ENCODE measurements at regions not wholly inside any gene's neighbourhood (a gene's known extent, or its start where the extent isn't known, plus 50 kb on each side); places are given as distances from the start of the nearest gene placed in this dataset.

DNA sequence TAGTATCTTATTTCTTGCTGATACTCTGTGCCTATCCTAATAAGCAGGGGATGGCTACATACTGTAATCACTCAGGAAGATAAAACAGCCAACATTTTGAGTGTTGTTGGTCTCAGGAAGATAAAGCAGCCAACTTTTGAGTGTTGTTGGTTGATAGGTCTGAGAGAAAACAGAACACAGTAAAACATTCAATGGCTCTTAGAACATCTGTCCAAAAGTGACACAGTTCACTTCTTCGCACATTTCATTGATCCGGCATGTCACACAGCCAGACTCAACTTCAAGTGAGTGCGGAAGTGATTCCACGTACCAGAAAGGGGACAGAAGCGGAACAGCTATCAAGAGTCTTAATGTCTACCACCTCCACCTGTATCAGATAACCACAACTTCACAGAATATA, 87.3 kb upstream of the DMD start:
- Mint-ChIP-seq H3K4me1 (no peaks in the 10 kb centered on the region), H3K4me3 (no peak overlapping the region), H3K36me3 (ENCODE audit: low read depth) (no peaks in the 10 kb centered on the region), H3K27me3 (no peaks in the 10 kb centered on the region), H3K27ac (no peak overlapping the region), H3K9me3 (no peaks in the 10 kb centered on the region)
- no peak for DNase-seq
- intact Hi-C loops (cut with micrococcal nuclease), result no loop called here

- Mint-ChIP-seq H3K4me3 (no peak overlapping the region), H3K27ac (no peak overlapping the region), H3K9me3 (no peaks in the 10 kb centered on the region), H3K27me3 (no peaks in the 10 kb centered on the region), H3K4me1 (no peaks in the 10 kb centered on the region), H3K36me3 (ENCODE audit: low read depth) (no peaks in the 10 kb centered on the region)
- intact Hi-C loops (cut with micrococcal nuclease), result no loop called here
- DNase-seq, result no peak
Measured at GRCh38 chrX:33285550-33285949, 74.2 kb upstream of the DMD start.

DNA sequence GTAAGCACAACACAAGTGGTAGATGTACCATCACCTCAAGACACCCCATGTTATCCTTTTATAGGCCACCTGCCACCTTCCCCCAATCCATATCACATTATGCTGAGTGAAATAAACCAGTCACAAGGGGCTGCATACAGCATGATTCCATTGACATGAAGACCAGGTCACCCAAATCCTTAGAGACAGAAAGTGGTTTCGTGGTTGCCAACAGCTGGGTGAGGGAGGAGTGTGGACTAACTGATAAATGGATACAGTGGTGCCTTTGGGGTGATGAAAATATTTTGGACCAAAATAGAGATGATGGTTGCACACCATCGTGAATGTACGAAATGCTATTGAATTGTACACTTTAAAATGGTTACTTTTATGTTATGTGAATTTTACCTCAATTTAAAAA, 65.7 kb upstream of the DMD start:
- H3K4me1 Mint-ChIP-seq, result no peaks in the 10 kb centered on the region
- H3K4me3 Mint-ChIP-seq, result no peak overlapping the region
- intact Hi-C loops (cut with micrococcal nuclease), result no loop called here
- DNase-seq, result no peak
- H3K27me3 Mint-ChIP-seq, result no peaks in the 10 kb centered on the region
- H3K9me3 Mint-ChIP-seq, result no peaks in the 10 kb centered on the region
- H3K36me3 Mint-ChIP-seq (ENCODE audit: low read depth), result no peaks in the 10 kb centered on the region
- no peak overlapping the region for H3K27ac Mint-ChIP-seq

- Mint-ChIP-seq H3K4me3 (no peak overlapping the region), H3K27me3 (no peaks in the 10 kb centered on the region), H3K27ac (no peak overlapping the region), H3K4me1 (no peaks in the 10 kb centered on the region), H3K9me3 (no peaks in the 10 kb centered on the region), H3K36me3 (ENCODE audit: low read depth) (no peaks in the 10 kb centered on the region)
- intact Hi-C loops (cut with micrococcal nuclease), result no loop called here
- no peak for DNase-seq
Measured at GRCh38 chrX:33273535-33273934, 62.2 kb upstream of the DMD start.

GRCh38 chrX:33272986-33273385, 61.6 kb upstream of the DMD start:
- Mint-ChIP-seq H3K36me3 (ENCODE audit: low read depth) (no peaks in the 10 kb centered on the region), H3K27ac (no peak overlapping the region), H3K4me1 (no peaks in the 10 kb centered on the region), H3K27me3 (no peaks in the 10 kb centered on the region), H3K4me3 (no peak overlapping the region), H3K9me3 (no peaks in the 10 kb centered on the region)
- no peak for DNase-seq
- intact Hi-C loops (cut with micrococcal nuclease), result no loop called here

All from activated CD4-positive, alpha-beta T cell treated with anti-CD3 and anti-CD28 coated beads, Interleukin-2, amount 10 ng/mL, durations not matched to agents 24 days and 14 days (primary cell).